ENCODE measurements at regions not wholly inside any gene's neighbourhood (a gene's known extent, or its start where the extent isn't known, plus 50 kb on each side); places are given as distances from the start of the nearest gene placed in this dataset.
"Not testable (repeated sequence)": the region's sequence is repeated elsewhere in the genome, so short reads cannot be mapped to it uniquely, and the experiment has no call there.

GRCh38 chr4:188647820-188648370, 508.7 kb downstream of the TRIML1 start:
- no peaks in the 10 kb centered on the region for H3K4me1 Mint-ChIP-seq (ENCODE audit: low read depth)
- no peaks in the 10 kb centered on the region for H3K27me3 Mint-ChIP-seq
- no peak overlapping the region for H3K27ac Mint-ChIP-seq
- H3K36me3 Mint-ChIP-seq (ENCODE audit: low read depth), result no peaks in the 10 kb centered on the region
- no peak overlapping the region for H3K4me3 Mint-ChIP-seq
- H3K9me3 Mint-ChIP-seq, result peaks cover 24% of the 10 kb centered on the region

GRCh38 chr4:188649635-188650034, 510.4 kb downstream of the TRIML1 start:
- H3K36me3 Mint-ChIP-seq (ENCODE audit: low read depth), result no peaks in the 10 kb centered on the region
- H3K4me1 Mint-ChIP-seq (ENCODE audit: low read depth), result no peaks in the 10 kb centered on the region
- H3K9me3 Mint-ChIP-seq, result peaks cover 18% of the 10 kb centered on the region
- no peak overlapping the region for H3K4me3 Mint-ChIP-seq
- H3K27ac Mint-ChIP-seq, result no peak overlapping the region
- H3K27me3 Mint-ChIP-seq, result no peaks in the 10 kb centered on the region

GRCh38 chr4:188650516-188650915, 511.3 kb downstream of the TRIML1 start:
- H3K4me1 Mint-ChIP-seq (ENCODE audit: low read depth), result no peaks in the 10 kb centered on the region
- no peak overlapping the region for H3K4me3 Mint-ChIP-seq
- H3K27ac Mint-ChIP-seq, result no peak overlapping the region
- no peaks in the 10 kb centered on the region for H3K27me3 Mint-ChIP-seq
- H3K9me3 Mint-ChIP-seq, result peaks cover 18% of the 10 kb centered on the region
- no peaks in the 10 kb centered on the region for H3K36me3 Mint-ChIP-seq (ENCODE audit: low read depth)

GRCh38 chr4:188657365-188657764, 518.1 kb downstream of the TRIML1 start:
- H3K27me3 Mint-ChIP-seq, result no peaks in the 10 kb centered on the region
- H3K9me3 Mint-ChIP-seq, result peaks cover 11% of the 10 kb centered on the region
- H3K4me3 Mint-ChIP-seq, result no peak overlapping the region
- H3K36me3 Mint-ChIP-seq (ENCODE audit: low read depth), result no peaks in the 10 kb centered on the region
- H3K4me1 Mint-ChIP-seq (ENCODE audit: low read depth), result no peaks in the 10 kb centered on the region
- H3K27ac Mint-ChIP-seq, result no peak overlapping the region

GRCh38 chr4:188658958-188659522, 519.8 kb downstream of the TRIML1 start:
- no peaks in the 10 kb centered on the region for H3K27me3 Mint-ChIP-seq
- no peak overlapping the region for H3K27ac Mint-ChIP-seq
- H3K4me3 Mint-ChIP-seq, result no peak overlapping the region
- H3K4me1 Mint-ChIP-seq (ENCODE audit: low read depth), result no peaks in the 10 kb centered on the region
- H3K9me3 Mint-ChIP-seq, result peaks cover 11% of the 10 kb centered on the region
- no peaks in the 10 kb centered on the region for H3K36me3 Mint-ChIP-seq (ENCODE audit: low read depth)

GRCh38 chr4:188660796-188661195, 521.6 kb downstream of the TRIML1 start:
- H3K36me3 Mint-ChIP-seq (ENCODE audit: low read depth), result no peaks in the 10 kb centered on the region
- no peaks in the 10 kb centered on the region for H3K4me1 Mint-ChIP-seq (ENCODE audit: low read depth)
- no peaks in the 10 kb centered on the region for H3K27me3 Mint-ChIP-seq
- no peak overlapping the region for H3K4me3 Mint-ChIP-seq
- H3K27ac Mint-ChIP-seq, result no peak overlapping the region
- peaks cover 11% of the 10 kb centered on the region for H3K9me3 Mint-ChIP-seq

GRCh38 chr4:188661502-188661901, 522.3 kb downstream of the TRIML1 start:
- H3K27me3 Mint-ChIP-seq, result no peaks in the 10 kb centered on the region
- H3K9me3 Mint-ChIP-seq, result peaks cover 11% of the 10 kb centered on the region
- no peaks in the 10 kb centered on the region for H3K36me3 Mint-ChIP-seq (ENCODE audit: low read depth)
- H3K27ac Mint-ChIP-seq, result no peak overlapping the region
- H3K4me1 Mint-ChIP-seq (ENCODE audit: low read depth), result no peaks in the 10 kb centered on the region
- no peak overlapping the region for H3K4me3 Mint-ChIP-seq

- H3K27ac Mint-ChIP-seq, result no peak overlapping the region
- no peaks in the 10 kb centered on the region for H3K4me1 Mint-ChIP-seq (ENCODE audit: low read depth)
- no peaks in the 10 kb centered on the region for H3K27me3 Mint-ChIP-seq
- H3K9me3 Mint-ChIP-seq, result peaks cover 7% of the 10 kb centered on the region
- H3K36me3 Mint-ChIP-seq (ENCODE audit: low read depth), result no peaks in the 10 kb centered on the region
- no peak overlapping the region for H3K4me3 Mint-ChIP-seq
Observed at GRCh38 chr4:188663369-188663768, 524.1 kb downstream of the TRIML1 start.

GRCh38 chr4:188665491-188666457, 526.5 kb downstream of the TRIML1 start:
- no peak overlapping the region for H3K4me3 Mint-ChIP-seq

GRCh38 chr4:188678691-188679090, 539.5 kb downstream of the TRIML1 start:
- peaks cover 20% of the 10 kb centered on the region for H3K9me3 Mint-ChIP-seq
- not testable (repeated sequence) for H3K4me3 Mint-ChIP-seq; H3K27me3 Mint-ChIP-seq; H3K4me1 Mint-ChIP-seq (ENCODE audit: low read depth); H3K36me3 Mint-ChIP-seq (ENCODE audit: low read depth); H3K27ac Mint-ChIP-seq

More at GRCh38 chr4:188665491-188666457, 526.5 kb downstream of the TRIML1 start:
- H3K27me3 Mint-ChIP-seq, result no peaks in the 10 kb centered on the region
- H3K4me1 Mint-ChIP-seq (ENCODE audit: low read depth), result no peaks in the 10 kb centered on the region
- no peak overlapping the region for H3K27ac Mint-ChIP-seq
- no peaks in the 10 kb centered on the region for H3K36me3 Mint-ChIP-seq (ENCODE audit: low read depth)
- H3K9me3 Mint-ChIP-seq, result peaks cover 12% of the 10 kb centered on the region

GRCh38 chr4:188680004-188680666, 540.9 kb downstream of the TRIML1 start:
- no peak overlapping the region for H3K27ac Mint-ChIP-seq
- no peaks in the 10 kb centered on the region for H3K27me3 Mint-ChIP-seq
- peaks cover 17% of the 10 kb centered on the region for H3K9me3 Mint-ChIP-seq
- H3K4me3 Mint-ChIP-seq, result no peak overlapping the region
- H3K36me3 Mint-ChIP-seq (ENCODE audit: low read depth), result no peaks in the 10 kb centered on the region
- H3K4me1 Mint-ChIP-seq (ENCODE audit: low read depth), result no peaks in the 10 kb centered on the region

- Mint-ChIP-seq H3K27me3 (no peaks in the 10 kb centered on the region), H3K27ac (no peak overlapping the region), H3K4me3 (no peak overlapping the region), H3K36me3 (ENCODE audit: low read depth) (no peaks in the 10 kb centered on the region), H3K4me1 (ENCODE audit: low read depth) (no peaks in the 10 kb centered on the region), H3K9me3 (peaks cover 14% of the 10 kb centered on the region)
Observed at GRCh38 chr4:188680667-188681063, 541.4 kb downstream of the TRIML1 start.

- H3K27me3 Mint-ChIP-seq, result no peaks in the 10 kb centered on the region
- no peak overlapping the region for H3K4me3 Mint-ChIP-seq
- H3K4me1 Mint-ChIP-seq (ENCODE audit: low read depth), result no peaks in the 10 kb centered on the region
- H3K27ac Mint-ChIP-seq, result no peak overlapping the region
- H3K36me3 Mint-ChIP-seq (ENCODE audit: low read depth), result no peaks in the 10 kb centered on the region
- peaks cover 8% of the 10 kb centered on the region for H3K9me3 Mint-ChIP-seq
Observed at GRCh38 chr4:188682321-188682720, 543.1 kb downstream of the TRIML1 start.

GRCh38 chr4:188683571-188683970, 544.3 kb downstream of the TRIML1 start:
- Mint-ChIP-seq H3K27ac (no peak overlapping the region), H3K4me3 (no peak overlapping the region), H3K27me3 (no peaks in the 10 kb centered on the region), H3K9me3 (peaks cover 5% of the 10 kb centered on the region), H3K36me3 (ENCODE audit: low read depth) (no peaks in the 10 kb centered on the region), H3K4me1 (ENCODE audit: low read depth) (no peaks in the 10 kb centered on the region)

- H3K4me3 Mint-ChIP-seq, result no peak overlapping the region
- H3K4me1 Mint-ChIP-seq (ENCODE audit: low read depth), result no peaks in the 10 kb centered on the region
- H3K36me3 Mint-ChIP-seq (ENCODE audit: low read depth), result no peaks in the 10 kb centered on the region
- H3K27me3 Mint-ChIP-seq, result no peaks in the 10 kb centered on the region
- H3K27ac Mint-ChIP-seq, result no peak overlapping the region
- peaks cover 5% of the 10 kb centered on the region for H3K9me3 Mint-ChIP-seq
Observed at GRCh38 chr4:188688956-188689355, 549.7 kb downstream of the TRIML1 start.
